Suprapubic skin (tissue), 4 donors: ENCODE measurements at regions not wholly inside any gene's neighbourhood (a gene's known extent, or its start where the extent isn't known, plus 50 kb on each side); places are given as distances from the start of the nearest gene placed in this dataset.

Experiments used
- CTCF ChIP-seq, 2 donors: fragments of 200-600 bp in 1 of 2; fragments of 450-650 bp in 1 of 2; sonication (generic) in 1 of 2; IDR thresholded peaks; one replicate each; pipeline ENCODE4 v1.5.1; 2016 to 2019; ENCODE audit warnings: antibody characterized with exemption in 2 of 2, mild to moderate bottlenecking in 1 of 2, moderate library complexity in 1 of 2
- EP300 ChIP-seq: sonication (generic); formaldehyde crosslinking; IDR thresholded peaks from one replicate; pipeline ENCODE4 v1.6.1; 2017; ENCODE audit warnings: antibody characterized with exemption
- POLR2A ChIP-seq, 2 donors: fragments of 450-650 bp; IDR thresholded peaks; one replicate each; pipeline ENCODE4 v1.6.1; 2017; ENCODE audit warnings: antibody characterized with exemption in 2 of 2, mild to moderate bottlenecking in 2 of 2, moderate library complexity in 2 of 2
- POLR2AphosphoS5 ChIP-seq, 3 donors: sonication (generic); formaldehyde crosslinking; IDR thresholded peaks; one replicate each; pipeline ENCODE4 v1.6.1; 2017; ENCODE audit warnings: antibody characterized with exemption in 3 of 3

GRCh38 chr4:170623899-170624298 is 534.1 kb upstream of the AADAT start:
- no peak for TF ChIP-seq POLR2A (IDR thresholded peaks at IDR 0.05)
- TF ChIP-seq CTCF (IDR thresholded peaks at IDR 0.05), result no peak
- no peak for TF ChIP-seq POLR2AphosphoS5 (IDR thresholded peaks at IDR 0.05)
- no peak for TF ChIP-seq EP300
